Brain microvascular endothelial cell (primary cell): ENCODE measurements at regions not wholly inside any gene's neighbourhood (a gene's known extent, or its start where the extent isn't known, plus 50 kb on each side); places are given as distances from the start of the nearest gene placed in this dataset.

Experiments
- DNase-seq: peaks from one replicate; pipeline ENCODE4 v3.0.0-alpha.2; 2020
- H3K27ac ChIP-seq: fragments of 250-450 bp; sonication (Bioruptor Pico); 2 replicates; pipeline ENCODE4 v1.5.1; 2020; ENCODE audit warnings: mild to moderate bottlenecking, moderate library complexity
- H3K27me3 ChIP-seq: fragments of 250-450 bp; sonication (Bioruptor Pico); replicated peaks from 2 replicates; pipeline ENCODE4 v1.5.1; 2020; ENCODE audit warnings: mild to moderate bottlenecking
- H3K36me3 ChIP-seq: fragments of 250-450 bp; sonication (Bioruptor Pico); replicated peaks from 2 replicates; pipeline ENCODE4 v1.5.1; 2020; ENCODE audit warnings: mild to moderate bottlenecking
- H3K4me3 ChIP-seq: 2 replicates; pipeline ENCODE4 v1.5.1; 2011; ENCODE audit warnings: low read depth, mild to moderate bottlenecking, control low read depth, low read length, moderate library complexity
- CTCF ChIP-seq: IDR thresholded peaks from 2 replicates; pipeline ENCODE4 v1.5.1; 2011; ENCODE audit warnings: low read depth, mild to moderate bottlenecking, moderate library complexity, low read length, control low read depth, inconsistent platforms; ENCODE audit errors: missing control alignments
- in situ Hi-C: cut with HindIII; loops from 2 replicates; pipeline ENCODE4 v1.10.0; 2017; ENCODE audit warnings: low sequenced_read_pairs, low pct_ligation_motif_present

- DNase-seq, result no peak
- H3K36me3 ChIP-seq, result no peaks in the 10 kb centered on the region
- no peak overlapping the region for H3K4me3 ChIP-seq
- no peak overlapping the region for H3K27ac ChIP-seq
- H3K27me3 ChIP-seq, result no peaks in the 10 kb centered on the region
- in situ Hi-C loops, result no loop called here
- TF ChIP-seq CTCF, result no peak
These were observed 406.4 kb downstream of the FGF9 start for GRCh38 chr13:22077205-22077683.

GRCh38 chr13:22077764-22078163, 406.9 kb downstream of the FGF9 start:
- Histone ChIP-seq H3K27ac (no peak overlapping the region), H3K4me3 (no peak overlapping the region), H3K27me3 (no peaks in the 10 kb centered on the region), H3K36me3 (no peaks in the 10 kb centered on the region)
- no peak for TF ChIP-seq CTCF
- DNase-seq, result no peak
- in situ Hi-C loops, result no loop called here

GRCh38 chr13:22079961-22080360, 409.1 kb downstream of the FGF9 start:
- Histone ChIP-seq H3K27me3 (no peaks in the 10 kb centered on the region), H3K27ac (no peak overlapping the region), H3K36me3 (no peaks in the 10 kb centered on the region), H3K4me3 (no peak overlapping the region)
- in situ Hi-C loops, result no loop called here
- TF ChIP-seq CTCF, result no peak
- DNase-seq, result no peak

GRCh38 chr13:22080832-22081231, 410.0 kb downstream of the FGF9 start:
- no peaks in the 10 kb centered on the region for H3K36me3 ChIP-seq
- in situ Hi-C loops, result no loop called here
- no peak overlapping the region for H3K4me3 ChIP-seq
- no peaks in the 10 kb centered on the region for H3K27me3 ChIP-seq
- no peak for TF ChIP-seq CTCF
- DNase-seq, result no peak
- H3K27ac ChIP-seq, result no peak overlapping the region

- no peak overlapping the region for H3K27ac ChIP-seq
- no peaks in the 10 kb centered on the region for H3K27me3 ChIP-seq
- in situ Hi-C loops, result no loop called here
- TF ChIP-seq CTCF, result no peak
- DNase-seq, result no peak
- no peaks in the 10 kb centered on the region for H3K36me3 ChIP-seq
- H3K4me3 ChIP-seq, result no peak overlapping the region
These were observed 410.6 kb downstream of the FGF9 start for GRCh38 chr13:22081430-22081829.

- Histone ChIP-seq H3K27me3 (no peaks in the 10 kb centered on the region), H3K27ac (no peak overlapping the region), H3K36me3 (no peaks in the 10 kb centered on the region), H3K4me3 (no peak overlapping the region)
- in situ Hi-C loops, result no loop called here
- no peak for TF ChIP-seq CTCF
- DNase-seq, result no peak
These were observed 411.2 kb downstream of the FGF9 start for GRCh38 chr13:22082030-22082429.
